NCI-H146 treated with DMSO at 0.1 percent for 48 hours (cell line): ENCODE measurements at regions not wholly inside any gene's neighbourhood (a gene's known extent, or its start where the extent isn't known, plus 50 kb on each side); places are given as distances from the start of the nearest gene placed in this dataset.

Experiments used
- DNase-seq: peaks from one replicate; lab custom pipeline; 2025; ENCODE audit not compliant: unreplicated experiment; lab: John Stamatoyannopoulos, UW

DNA sequence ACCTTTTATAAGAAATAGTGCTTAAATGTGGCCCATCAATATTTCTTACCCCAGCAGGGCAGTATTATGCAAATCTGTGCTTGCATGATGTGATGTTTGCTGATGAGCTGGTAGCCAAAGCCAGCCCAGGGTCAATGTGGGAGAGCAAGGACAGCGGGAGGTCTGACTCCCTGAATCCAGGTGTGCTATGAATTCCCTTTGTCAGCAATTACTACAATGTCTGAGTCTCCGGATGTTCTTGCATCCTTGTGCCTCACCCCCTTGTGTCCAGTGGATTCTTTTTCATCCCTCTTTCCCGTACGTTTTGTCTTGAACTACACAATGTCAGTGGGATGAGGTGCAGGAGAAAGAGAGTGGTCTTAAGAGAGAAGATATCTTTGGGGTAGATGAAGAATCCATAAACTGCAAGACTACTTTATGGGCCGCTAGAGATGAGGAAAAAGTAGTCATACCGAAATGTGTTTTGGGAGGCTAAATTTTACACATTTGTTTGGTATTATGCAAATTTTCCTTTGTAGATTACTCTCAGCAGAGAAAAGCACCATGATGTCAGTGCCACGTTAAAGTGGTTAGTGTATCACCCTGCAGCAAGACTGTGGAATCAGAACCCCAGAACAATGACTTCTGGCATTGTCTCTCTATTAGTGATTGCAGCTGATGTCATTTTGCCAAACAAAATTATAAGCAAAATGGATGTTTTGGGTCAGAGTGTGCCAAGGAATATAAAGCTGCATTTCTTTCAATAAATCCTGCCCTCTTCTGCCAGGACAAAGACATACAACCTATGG is 53.5 kb upstream of the TSHZ3 start:
- no peak for DNase-seq

DNA sequence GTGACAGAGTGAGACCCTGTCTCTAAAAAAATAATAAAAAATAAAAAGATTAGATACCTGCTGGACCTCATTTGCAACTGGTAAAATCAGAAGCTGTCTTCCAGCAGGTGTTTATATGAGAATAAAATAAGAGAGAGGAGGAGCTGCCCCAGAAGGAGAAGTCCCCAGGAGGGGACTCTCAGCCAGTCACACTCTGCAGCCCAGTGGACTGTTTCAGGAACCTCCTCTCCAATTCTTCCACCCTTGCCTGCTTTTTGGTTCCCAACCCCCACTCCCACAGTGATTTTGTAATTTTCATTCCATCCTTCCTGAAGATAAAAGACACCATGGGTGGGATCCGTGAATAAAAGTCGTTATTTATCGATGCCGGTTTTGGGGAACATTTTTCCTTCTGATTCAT is 56.9 kb upstream of the TSHZ3 start:
- DNase-seq: no peak

DNA sequence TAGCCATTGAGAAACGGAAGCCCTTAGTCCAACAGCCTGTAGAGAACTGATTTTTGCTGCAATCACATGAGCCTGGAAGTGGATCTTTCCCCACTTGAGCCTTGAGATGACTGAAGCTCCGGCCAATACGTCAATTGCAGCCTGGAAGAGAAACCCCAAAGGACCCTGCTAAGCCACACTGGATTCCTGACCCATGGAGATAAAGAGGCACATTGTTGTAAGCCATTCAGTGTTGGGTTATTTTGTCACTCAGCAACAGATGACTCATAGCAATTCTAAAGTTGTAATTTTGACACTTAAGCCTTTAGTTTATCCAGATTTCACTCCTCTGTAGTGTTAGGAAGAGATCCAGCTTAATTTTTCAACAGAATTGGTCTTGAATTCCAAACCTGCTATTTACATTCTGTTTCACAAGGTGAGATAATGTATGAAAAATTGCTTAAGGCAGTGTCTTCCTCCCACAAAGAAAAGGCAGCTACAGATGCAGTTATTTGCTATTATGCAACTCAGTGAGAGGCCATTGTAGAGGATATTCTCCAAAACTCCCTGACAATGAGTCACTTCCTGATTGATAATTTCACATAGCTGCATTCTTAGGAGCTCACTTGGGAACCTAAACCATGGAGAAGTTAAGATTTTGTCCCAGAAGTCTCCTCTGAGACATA is 59.4 kb upstream of the TSHZ3 start:
- DNase-seq: no peak

DNA sequence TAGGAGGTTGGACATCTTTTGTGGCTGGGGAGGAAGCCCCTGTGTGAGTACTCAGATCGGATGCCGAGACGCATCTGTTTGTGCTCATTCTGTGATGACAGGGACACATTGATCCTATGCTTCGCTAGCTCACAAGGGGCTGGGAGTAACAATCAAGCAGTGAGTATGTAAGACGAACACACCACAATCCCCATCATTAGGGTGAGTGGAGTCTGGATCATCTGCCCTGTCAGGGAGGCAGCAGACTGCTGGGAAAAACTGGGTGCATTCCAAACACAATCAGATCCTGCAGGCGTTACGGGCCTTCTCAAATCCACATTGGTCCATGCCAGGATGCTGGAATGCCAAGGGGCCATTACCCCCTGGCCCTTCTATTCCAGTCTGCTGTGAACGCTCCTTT is 64.1 kb upstream of the TSHZ3 start:
- no peak for DNase-seq

DNA sequence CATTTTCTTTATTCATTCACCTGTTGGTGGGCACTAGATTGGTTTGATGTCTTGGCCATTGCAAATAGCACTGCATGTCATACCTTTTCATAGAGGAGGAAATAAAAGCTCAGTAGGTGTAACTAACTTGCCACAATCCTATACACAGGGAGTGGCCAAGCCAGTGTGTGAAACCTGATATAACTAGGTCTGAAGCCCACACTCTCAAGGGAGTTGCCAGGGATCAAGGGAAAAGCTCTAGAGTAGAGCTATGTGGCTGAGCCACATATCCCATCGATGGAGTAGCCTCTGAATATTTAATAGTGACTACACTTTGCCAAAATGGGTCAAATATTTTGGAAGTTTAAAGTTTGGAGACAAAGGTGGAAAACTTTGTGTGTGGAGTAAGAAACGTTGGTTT is 66.1 kb upstream of the TSHZ3 start:
- DNase-seq: no peak

DNA sequence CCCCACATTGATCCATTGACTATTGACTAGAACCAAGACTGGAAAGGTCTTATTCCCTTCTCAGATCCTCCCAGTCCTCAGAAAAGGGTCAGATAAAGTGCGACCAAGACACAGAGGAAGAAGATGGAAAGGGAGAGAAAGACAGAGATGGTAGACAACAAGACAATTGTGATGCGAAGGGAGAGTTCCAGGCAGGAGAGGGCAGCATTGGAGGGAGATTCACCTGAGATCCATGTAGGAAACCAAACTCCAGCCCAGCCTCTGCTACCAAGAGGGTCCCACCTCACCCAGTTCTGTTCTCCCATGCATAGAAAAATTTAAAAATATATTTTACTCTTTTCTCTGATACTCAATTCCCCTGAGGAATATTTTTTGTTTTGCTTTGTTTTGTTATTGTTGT is 67.3 kb upstream of the TSHZ3 start:
- no peak for DNase-seq

DNA sequence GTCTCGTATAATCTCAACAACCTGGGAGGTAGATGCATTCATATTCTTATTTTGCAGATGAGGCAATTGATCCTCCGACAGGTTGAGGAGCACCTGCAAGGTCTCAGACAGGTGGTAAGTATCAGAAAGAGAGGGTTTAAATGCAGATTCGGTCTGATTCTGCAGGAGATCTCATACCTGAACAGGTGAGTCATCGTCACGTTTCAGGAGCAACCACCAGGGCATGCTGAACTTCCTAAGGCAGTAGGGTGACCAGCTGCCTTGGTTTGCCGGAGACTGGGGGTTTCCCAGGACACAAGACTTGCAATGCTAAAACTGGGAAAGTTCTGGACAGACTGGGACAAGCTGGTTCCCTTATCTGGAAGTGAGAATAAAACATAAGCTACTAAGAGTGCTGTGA is 68.8 kb upstream of the TSHZ3 start:
- no peak for DNase-seq

DNA sequence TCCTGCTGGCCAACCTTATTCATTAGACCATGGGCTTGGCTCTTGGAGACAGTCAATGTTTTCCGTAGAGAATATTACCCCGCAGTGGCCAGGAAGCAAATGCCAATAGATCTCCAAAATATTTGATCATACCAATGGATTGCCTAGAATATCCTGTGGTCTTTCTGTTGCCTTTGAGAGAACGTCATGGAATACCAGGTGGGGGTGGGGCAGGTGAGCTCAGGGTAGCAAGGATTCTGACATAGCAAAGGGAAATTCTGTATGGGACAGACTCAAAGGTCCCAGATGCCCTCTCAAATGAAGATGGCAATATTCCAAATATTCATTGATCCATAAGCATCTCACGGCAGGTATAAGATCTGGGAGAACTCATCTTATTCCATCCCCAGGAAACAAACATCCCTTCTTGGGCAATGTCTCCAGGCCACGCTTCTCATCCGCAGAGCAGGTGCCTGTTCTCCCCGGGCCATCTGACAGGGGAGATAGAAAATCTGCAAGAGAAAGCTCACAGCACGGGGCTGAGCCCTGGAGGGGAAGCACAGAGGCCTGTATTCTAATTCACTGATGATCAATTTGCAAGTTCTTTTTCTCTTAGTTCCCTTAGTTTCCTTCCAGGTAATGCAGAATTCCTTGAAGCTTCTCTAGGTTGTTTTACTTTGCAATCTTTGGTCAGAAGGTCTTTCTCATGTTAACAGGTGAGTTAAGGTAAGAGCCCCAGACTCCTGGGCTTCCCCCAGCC is 69.6 kb upstream of the TSHZ3 start:
- no peak for DNase-seq

DNA sequence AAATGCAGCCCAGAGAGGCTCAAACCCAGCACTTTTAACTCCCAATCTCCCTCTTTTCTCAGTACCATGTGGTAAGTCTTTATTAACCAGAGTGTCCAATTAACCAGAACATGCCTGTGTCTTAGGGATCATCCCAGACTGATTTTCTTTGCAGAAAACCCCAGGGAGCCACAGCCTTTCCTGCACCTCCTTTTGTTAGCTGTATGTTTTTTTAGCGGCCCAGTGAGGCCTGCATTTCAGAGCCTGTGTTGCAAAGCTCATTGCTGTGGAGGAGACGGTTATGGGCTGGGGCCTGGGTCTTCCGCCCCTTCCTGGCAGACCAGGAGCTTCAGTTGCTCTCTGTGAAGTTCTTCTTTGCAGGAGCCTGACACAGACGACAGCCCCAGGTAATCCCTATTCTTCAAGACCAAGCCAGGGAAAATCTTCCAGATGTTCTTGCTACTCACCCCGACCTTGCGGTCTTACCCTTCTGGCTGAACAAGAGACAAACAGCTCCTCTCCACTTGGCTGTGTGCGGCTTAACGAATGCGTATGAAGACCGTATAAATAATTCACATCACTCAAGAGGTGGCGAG is 70.7 kb upstream of the TSHZ3 start:
- no peak for DNase-seq

DNA sequence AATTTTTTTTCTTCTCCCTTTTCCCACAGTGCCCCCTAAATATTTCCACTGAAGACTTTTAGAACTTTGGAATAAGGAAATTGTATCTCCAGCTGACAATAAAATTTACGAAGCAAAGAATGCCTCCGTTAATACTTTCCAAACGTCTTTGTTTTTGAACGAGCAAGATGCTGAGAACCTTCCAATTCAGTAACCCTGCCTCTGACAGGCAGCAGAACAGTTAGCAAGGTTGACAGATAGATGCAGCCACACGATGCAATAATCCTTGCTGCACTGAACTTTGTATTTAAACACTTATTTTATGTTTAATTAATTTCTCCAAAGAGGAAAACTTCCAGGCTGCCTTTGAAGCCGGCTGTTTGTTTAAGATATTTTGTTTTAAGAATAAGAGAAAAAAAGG is 71.8 kb upstream of the TSHZ3 start:
- DNase-seq: no peak

DNA sequence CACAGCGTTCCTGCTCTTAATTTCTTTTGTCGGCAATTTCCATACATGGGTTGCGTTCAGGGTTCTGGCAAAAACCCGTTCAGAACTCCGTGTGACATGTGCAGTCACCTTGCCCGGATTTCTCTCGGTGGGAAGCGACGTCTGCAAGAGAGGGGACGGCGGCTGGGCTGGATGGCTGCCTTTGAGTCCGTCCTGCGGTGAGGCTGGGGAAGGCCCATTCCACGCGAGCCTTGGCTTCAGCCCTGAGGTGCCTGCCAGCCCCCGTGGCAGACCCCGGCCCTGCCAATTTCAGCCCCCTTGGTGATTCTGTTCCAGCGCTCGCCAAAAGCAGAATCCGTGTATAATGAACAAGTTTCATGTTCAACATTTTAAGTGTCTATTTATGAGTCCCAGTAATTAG is 72.6 kb upstream of the TSHZ3 start:
- no peak for DNase-seq

DNA sequence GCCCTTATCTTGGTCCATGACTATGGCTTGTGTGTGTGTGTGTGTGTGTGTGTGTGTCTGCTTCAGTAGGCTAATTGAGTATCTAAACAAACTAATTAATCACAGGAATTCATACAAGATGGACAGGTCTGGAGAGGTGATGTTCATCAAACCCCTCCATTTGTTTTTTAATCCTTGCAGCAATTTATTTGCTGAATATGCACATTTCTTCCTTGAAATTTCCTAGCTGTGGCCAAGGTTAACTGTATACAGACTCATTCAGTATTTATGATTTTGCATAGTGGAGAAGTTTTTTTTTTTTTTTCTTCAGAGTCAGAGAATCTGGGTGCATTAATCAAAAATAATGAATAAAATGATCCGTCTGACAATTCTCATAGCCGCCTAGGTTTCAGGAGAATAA is 74.7 kb upstream of the TSHZ3 start:
- no peak for DNase-seq

DNA sequence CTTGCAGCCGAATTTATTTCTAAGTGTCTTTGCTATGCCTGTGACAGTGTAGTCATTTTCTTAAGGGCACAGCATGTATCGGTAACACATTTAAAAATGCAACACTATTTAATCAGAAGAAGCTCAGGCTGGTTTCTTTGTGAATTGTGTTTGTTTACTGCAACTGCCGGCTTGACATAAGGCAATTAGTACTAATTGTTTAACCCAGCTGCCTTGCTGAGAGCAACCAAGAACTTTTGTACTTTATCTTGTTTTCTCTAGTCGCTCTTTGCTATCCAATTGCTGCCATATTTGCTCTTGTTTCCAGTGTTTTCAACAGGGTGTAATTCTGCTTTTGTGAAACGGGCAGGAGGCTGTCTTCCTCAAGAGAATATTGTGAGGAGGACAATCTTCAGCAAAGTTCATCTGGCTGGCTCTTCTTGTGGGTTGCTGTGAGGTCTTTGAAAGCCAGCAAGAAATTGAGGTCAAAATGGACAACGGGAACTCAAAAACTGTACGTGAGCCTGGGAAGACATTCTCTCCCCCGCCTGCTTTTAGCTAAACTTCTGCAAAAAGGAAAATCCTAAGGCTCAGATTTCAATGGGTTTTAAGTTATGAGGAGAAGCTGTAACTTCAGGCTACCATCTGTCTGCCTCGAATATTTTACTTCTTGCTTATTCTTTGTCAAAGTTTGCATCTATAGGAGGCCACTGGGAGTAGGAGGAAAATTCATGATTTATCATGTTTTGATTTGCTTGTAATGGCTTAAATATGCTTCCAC is 75.8 kb upstream of the TSHZ3 start:
- DNase-seq: no peak

DNA sequence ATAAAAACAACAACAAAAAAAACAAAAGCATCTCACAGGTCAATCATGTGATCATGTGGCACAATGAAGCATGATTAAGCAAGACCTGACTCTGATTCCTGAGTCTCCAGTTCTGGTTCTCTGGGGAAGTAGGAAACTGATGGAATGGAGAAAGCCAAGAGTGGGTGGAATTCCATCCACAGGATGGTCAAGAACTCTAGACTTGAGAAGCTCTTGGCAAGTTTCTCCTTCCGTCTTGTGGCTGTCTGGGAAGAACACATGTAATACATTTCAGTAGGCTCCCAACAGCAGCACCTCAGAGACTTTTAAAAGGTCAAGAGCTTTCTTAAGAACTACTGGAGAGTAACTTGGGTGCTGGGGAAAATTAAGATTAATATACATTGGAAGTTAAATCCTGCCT is 78.6 kb upstream of the TSHZ3 start:
- no peak for DNase-seq

DNA sequence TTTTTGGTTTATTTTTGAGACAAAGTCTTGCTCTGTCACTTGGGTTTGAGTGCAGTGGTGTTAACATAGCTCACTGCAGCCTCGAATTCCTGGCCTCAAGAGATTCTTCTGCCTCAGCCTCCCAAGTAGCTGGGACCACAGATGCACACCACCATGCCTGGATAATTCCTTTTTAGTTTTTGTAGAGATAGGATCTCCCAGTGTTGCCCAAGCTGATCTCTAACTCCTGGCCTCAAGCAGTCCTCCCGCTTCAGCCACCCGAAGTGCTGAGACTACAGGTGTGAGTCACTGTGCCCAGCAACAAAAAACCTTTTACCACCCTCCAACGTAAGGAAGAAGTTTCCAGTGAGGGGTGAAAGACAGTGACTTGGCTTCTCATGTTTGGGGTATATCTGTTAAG is 81.1 kb upstream of the TSHZ3 start:
- no peak for DNase-seq

DNA sequence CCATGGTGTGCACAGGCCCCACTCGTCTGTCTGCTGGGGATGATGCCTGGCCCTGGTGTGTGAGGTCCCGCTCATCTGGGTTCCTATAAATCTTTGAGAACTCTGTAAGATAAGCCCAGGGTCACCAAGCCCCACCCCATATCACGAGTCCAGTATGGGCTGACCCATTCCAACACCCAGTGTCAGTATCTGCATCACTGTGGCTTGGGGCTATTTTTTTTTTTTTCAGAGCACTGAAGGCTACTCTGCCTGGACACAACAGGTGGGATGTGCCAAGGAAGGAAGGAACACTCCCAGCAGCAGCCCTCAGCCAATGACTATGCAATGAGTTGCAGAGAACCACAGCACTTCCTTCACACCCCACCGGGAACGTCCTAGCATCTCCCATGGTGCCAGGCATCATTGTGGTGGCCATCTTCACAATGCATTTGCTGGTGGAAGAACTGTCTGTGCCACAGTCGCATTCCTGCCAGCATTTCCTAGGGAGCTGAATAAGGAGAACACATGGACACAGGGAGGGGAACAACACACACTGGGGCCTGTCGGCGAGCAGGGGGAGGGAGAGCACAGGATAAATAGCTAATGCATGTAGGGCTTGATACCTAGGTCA is 83.1 kb upstream of the TSHZ3 start:
- DNase-seq: no peak

DNA sequence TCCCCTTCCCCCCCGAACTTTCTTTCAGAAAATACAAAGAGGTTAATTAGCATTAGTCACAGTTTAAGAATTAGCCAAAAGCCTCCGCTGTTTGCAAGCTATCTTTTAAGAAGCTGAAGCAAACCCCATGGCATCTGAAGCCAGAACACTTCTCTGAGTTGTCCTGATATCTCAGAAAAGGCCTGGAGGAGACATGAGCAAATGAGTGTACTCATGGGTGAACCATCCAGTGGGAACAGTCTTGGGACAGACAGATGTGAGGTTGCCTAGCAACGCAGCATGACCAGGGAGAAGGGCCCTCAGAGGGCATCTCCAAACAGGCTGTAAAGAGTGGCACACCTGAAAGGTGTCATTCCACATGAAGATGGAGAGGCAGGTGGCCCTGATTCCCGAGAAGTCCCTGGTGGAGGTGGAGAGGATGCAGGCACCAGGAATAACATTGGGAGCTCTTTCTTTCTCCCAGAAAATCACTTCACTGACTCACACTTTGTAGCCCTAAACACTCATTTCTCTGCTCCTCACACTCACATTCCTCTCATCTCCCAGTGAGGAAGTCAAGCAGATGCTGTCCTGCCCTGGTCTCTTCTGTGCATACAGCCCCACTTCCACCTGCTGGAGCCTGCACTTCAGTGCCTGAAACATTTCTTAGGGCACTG is 87.0 kb upstream of the TSHZ3 start:
- DNase-seq: no peak

DNA sequence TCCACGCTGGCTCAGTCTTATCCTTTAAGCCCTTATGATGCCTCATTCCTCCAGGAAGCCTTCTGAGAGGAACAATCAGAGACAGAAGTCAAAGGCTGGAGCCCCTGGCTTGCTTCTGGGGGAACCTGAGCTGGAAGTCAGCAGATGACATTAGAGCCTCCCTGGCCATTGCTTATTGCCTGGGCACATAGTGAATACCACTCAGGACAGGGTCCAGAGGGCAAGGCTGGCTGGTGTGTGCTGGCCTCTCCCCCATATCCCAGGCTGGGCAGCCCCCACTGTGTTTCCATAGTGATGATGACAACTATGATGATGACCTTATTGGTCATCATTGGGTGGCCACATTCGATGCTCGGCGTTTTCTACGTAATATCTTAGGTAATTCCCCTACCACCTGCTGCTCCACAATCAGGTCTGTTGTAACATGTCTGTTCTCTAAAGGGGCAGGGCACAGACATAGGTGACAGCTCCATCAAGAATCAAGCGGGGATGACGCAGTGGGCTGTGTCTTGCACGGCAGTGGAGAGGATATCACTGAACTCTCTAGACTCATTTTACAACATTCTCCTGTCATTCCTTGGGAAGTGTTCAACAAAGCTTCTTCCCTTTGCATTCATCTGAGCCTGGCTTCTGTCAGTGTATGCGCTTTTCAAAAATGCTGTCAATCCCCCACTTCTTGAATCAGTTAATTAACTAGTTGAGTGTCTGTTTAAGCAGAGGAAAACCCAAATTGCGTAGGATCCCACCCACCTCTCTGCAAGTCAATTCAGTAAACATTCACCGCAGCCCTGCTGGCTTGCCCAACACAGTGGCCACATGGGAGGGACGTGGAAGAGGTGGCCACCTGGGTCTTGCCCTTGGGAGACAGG is 89.4 kb upstream of the TSHZ3 start:
- DNase-seq: no peak

DNA sequence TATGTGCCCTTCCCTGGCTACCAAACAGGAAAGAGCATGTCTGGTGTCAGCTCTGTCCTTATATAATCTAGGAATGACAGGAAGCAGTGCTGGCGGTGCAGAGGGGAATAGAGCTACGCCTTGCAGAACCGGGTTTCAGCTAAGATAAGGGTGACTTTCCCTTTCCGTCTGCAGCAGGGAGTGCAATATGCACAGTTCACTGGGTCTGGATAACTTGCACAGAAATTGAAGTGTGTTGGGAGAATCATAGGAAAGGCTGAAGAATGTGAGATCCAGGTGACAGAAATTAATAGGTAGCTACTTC is 90.0 kb upstream of the TSHZ3 start:
- no peak for DNase-seq
